Keratinocyte (primary cell): ENCODE measurements at regions not wholly inside any gene's neighbourhood (a gene's known extent, or its start where the extent isn't known, plus 50 kb on each side); places are given as distances from the start of the nearest gene placed in this dataset.

Experiments used
- CTCF ChIP-seq, 3 experiments: IDR thresholded peaks in 1 of 3; conservative IDR thresholded peaks in 1 of 3; optimal IDR thresholded peaks in 1 of 3; 2 replicates in 2 of 3; 3 replicates in 1 of 3; pipeline versions ENCODE3 to v1.5.1; 2011; ENCODE audit warnings: low read length in 3 of 3, mild to moderate bottlenecking in 3 of 3, moderate library complexity in 2 of 3, control low read depth in 1 of 3, inconsistent platforms in 1 of 3; ENCODE audit not compliant: insufficient read depth in 2 of 3; ENCODE audit errors: extremely low read depth in 1 of 3
- EZH2 ChIP-seq: IDR thresholded peaks from one replicate; pipeline ENCODE4 v1.6.1; 2012; ENCODE audit warnings: inconsistent platforms, mild to moderate bottlenecking, low read length, moderate library complexity

- TF ChIP-seq CTCF (optimal IDR thresholded peaks at IDR 0.05 in 1 of 3, IDR thresholded peaks at IDR 0.05 in 1 of 3, conservative IDR thresholded peaks at IDR 0.05 in 1 of 3; ENCODE audit: extremely low read depth in 1 of 3, insufficient read depth in 2 of 3, low read length in 3 of 3) (no peak), EZH2 (no peak)
Measured at GRCh38 chr17:6943406-6943805, 52.4 kb upstream of the ALOX12 start.
